ENCODE measurements at regions not wholly inside any gene's neighbourhood (a gene's known extent, or its start where the extent isn't known, plus 50 kb on each side); places are given as distances from the start of the nearest gene placed in this dataset.

DNA sequence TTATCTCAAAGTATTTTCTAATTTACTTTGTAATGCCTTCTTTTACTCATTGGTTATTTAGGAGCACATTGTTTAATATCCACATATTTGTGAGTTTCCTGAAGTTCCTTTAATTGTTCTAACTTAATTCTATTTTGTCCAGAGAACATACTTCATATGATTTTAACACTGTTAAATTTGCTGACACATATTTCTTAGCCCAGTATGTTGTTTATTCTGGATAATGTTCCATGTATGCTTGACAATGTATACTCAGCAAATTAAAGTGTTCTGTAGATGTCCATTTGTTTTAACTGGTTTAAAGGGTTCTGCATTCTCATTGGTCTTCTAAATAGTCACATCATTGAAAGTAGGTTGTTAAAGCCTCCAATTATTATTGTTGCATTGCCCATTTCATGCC lies 643.7 kb upstream of the NR5A2 start:
- H3K4me3 ChIP-seq (ENCODE audit: low read depth, low read length), result no peak overlapping the region
- TF ChIP-seq, protein P1, sequence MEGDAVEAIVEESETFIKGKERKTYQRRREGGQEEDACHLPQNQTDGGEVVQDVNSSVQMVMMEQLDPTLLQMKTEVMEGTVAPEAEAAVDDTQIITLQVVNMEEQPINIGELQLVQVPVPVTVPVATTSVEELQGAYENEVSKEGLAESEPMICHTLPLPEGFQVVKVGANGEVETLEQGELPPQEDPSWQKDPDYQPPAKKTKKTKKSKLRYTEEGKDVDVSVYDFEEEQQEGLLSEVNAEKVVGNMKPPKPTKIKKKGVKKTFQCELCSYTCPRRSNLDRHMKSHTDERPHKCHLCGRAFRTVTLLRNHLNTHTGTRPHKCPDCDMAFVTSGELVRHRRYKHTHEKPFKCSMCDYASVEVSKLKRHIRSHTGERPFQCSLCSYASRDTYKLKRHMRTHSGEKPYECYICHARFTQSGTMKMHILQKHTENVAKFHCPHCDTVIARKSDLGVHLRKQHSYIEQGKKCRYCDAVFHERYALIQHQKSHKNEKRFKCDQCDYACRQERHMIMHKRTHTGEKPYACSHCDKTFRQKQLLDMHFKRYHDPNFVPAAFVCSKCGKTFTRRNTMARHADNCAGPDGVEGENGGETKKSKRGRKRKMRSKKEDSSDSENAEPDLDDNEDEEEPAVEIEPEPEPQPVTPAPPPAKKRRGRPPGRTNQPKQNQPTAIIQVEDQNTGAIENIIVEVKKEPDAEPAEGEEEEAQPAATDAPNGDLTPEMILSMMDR (IDR thresholded peaks at IDR 0.05; ENCODE audit: low read depth, low read length), result no peak

DNA sequence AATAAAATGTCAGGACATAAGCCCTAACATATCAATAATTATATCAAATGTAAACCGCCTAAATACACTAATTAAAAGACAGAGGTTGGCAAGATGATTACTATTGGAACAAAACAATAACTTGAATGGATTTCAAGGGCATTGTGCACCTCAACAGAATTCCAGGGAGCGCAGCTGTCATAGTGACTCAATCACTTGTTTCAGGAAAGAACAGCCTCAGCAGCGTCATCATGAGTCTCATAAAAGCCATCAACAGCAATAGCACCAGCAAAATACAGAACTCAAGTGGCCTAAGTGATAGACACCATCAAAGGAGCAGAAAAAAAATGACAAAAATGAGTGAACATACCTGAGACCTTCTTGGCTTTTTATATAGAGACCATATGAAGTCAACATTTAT lies 632.7 kb upstream of the NR5A2 start:
- no peak overlapping the region for H3K4me3 ChIP-seq (ENCODE audit: low read depth, low read length)
- TF ChIP-seq, protein P1 (IDR thresholded peaks at IDR 0.05; ENCODE audit: low read depth, low read length), result no peak

DNA sequence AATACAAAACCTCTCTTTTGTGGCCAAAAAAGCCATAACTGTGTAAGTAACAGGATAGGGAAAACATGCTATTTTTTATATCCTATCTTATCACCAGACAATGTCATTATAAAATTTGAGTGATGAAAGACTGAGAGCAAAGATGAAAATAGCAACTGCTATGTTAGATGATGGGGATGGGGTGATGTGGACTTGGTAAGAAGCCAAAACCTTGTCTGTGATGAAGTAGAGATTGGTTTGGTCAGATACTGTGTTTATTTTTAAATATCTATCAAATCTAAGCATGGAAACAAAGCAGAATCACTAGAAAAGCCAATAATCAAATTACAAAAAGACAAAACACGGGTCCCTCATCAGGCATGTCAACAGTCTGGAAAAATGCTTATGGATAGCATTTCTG lies 631.1 kb upstream of the NR5A2 start:
- TF ChIP-seq, protein P1 (IDR thresholded peaks at IDR 0.05; ENCODE audit: low read depth, low read length), result no peak
- no peak overlapping the region for H3K4me3 ChIP-seq (ENCODE audit: low read depth, low read length)

DNA sequence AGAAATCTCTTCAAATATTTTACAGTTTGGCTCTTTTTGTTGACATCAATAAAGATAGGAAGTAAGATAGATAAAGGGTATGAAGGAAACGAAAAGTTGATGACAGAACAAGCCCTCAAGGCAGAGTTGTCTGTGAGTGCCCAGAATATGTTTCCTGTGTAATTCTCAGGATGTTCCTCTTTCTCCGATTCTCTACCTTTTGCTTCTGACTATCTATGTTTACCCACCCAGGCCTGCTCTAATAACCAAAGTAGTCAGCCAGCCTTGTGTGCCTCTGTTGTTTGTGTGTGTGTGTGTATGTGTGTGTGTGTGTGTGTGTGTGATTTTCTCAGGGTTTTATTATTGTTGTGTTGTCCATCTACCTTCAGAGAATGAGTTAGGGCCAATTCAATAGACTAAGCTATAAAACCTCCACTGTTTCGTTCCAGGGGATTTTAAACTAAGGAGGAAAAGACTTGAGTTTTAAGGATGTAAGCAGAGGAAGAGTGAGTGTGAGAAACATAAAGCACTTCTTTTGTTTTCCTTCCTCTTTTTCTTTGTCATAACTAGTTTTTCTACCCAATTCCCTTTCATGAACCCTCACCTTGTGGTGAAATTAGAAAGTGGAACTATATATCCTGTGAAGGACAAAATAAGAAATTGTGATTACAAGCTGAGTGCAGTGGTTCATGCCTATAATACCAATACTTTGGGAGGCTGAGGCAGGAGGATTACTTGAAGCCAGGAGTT lies 627.4 kb upstream of the NR5A2 start:
- TF ChIP-seq, protein P1 (IDR thresholded peaks at IDR 0.05; ENCODE audit: low read depth, low read length), result no peak
- no peak overlapping the region for H3K4me3 ChIP-seq (ENCODE audit: low read depth, low read length)

DNA sequence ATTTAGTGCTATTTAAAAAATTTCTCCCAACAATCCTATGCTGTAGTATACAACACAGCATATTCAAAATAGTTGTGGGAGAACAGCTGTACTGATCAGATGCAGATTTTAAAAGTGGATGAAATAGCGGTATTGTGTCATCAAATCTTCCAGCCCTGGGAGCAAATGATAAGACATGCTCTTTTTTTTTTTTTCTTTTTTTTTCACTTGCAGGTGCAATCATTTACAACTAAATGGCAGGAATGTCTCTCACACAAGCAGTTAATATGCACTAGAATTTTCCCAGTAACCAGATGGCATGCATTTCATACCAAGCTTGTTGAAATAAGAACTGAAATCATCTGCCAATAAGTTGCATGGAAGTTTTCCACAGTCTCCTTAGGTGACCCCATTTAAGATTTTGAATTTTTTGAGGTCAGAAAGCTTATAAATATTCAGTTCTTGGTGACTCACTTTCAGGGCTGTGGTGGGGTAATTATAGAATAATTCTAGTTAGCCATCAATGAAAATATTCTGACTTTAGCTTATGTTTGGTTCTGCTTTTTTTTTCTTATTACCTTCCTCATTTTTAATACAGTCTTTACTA lies 623.9 kb upstream of the NR5A2 start:
- TF ChIP-seq, protein P1 (IDR thresholded peaks at IDR 0.05; ENCODE audit: low read depth, low read length), result no peak
- no peak overlapping the region for H3K4me3 ChIP-seq (ENCODE audit: low read depth, low read length)

DNA sequence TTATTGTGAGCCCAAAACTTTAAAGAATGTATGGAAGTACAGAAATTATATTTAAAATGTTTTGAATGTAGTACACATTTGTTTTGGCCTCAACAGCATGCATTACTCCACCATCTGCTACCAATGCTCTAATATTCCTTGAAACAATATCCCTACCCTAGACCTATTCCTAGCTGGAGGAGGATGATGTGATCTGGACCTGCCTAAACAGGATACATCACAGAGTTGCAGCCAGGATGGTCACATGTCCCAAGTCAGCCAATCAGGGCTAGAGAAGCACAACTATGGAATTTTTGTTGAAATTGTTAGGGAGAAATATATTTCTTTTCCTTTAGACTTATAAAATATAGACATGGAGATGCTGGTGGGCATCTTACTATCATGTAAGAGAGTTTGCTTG lies 623.3 kb upstream of the NR5A2 start:
- H3K4me3 ChIP-seq (ENCODE audit: low read depth, low read length), result no peak overlapping the region
- TF ChIP-seq, protein P1 (IDR thresholded peaks at IDR 0.05; ENCODE audit: low read depth, low read length), result no peak

DNA sequence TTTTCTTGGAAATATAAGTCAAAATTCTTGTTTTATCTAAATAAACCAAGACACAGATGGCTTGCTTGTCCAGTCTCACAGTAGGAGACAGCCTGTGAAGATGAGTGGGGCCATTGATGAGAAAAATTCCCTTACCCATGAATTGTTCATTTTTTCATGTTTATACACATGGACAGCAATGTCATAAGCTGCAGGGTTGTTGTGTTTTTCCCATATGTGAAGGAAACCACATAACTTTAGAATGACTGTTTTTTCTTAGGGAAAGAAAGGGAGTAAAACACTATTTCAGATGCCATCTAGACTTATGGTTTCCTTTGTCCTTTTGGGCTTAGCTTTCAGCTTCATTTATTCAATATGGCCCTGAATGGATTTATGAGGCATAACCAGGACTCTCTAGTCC lies 622.5 kb upstream of the NR5A2 start:
- TF ChIP-seq, protein P1 (IDR thresholded peaks at IDR 0.05; ENCODE audit: low read depth, low read length), result no peak
- no peak overlapping the region for H3K4me3 ChIP-seq (ENCODE audit: low read depth, low read length)
